ENCODE measurements at regions not wholly inside any gene's neighbourhood (a gene's known extent, or its start where the extent isn't known, plus 50 kb on each side); places are given as distances from the start of the nearest gene placed in this dataset.

- TF ChIP-seq POLR2A (IDR thresholded peaks at IDR 0.05) (no peak), CTCF (IDR thresholded peaks at IDR 0.05) (no peak), POLR2AphosphoS5 (IDR thresholded peaks at IDR 0.05) (no peak)
Observed at GRCh38 chr14:61176686-61177085, 104.5 kb downstream of the TMEM30B start.
